CD4-positive, alpha-beta T cell (primary cell): ENCODE measurements at regions not wholly inside any gene's neighbourhood (a gene's known extent, or its start where the extent isn't known, plus 50 kb on each side); places are given as distances from the start of the nearest gene placed in this dataset.

Experiments
- ATAC-seq: fragments of 200-7000 bp; cut with Tn5 transposase; one replicate; pipeline ENCODE4 v1.10.0; 2022; ENCODE audit warnings: mild to moderate bottlenecking; ENCODE audit not compliant: poor library complexity
- CTCF ChIA-PET: fragments of 350-600 bp; sonication (Branson Sonifier 250); formaldehyde crosslinking; loops from one replicate; lab custom pipeline; 2021; ENCODE audit warnings: antibody characterized with exemption, inconsistent platforms; lab: Charles Lee
- POLR2A ChIA-PET: fragments of 350-600 bp; sonication (Branson Sonifier 250); formaldehyde crosslinking; loops from one replicate; lab custom pipeline; 2021; ENCODE audit warnings: antibody characterized with exemption, inconsistent platforms; lab: Charles Lee
- DNase-seq, 14 experiments: peaks; one replicate each; pipeline ENCODE4 v3.0.0-alpha.2; 2013 to 2020; ENCODE audit warnings: mixed read lengths in 2 of 14
- H3K27ac ChIP-seq, 2 donors: one replicate each; pipeline versions ENCODE4 v1.5.1 to v1.7.0; 2013; ENCODE audit warnings: low read length in 2 of 2, low read depth in 1 of 2, mild to moderate bottlenecking in 1 of 2
- H3K27me3 ChIP-seq, 2 experiments: 1 replicate in 1 of 2; 2 replicates in 1 of 2; pipeline versions ENCODE4 v1.6.1 to v1.7.0; 2013; ENCODE audit warnings: low read length in 2 of 2, control low read depth in 1 of 2, mild to moderate bottlenecking in 1 of 2, moderate library complexity in 1 of 2; ENCODE audit not compliant: insufficient read depth in 2 of 2, control insufficient read depth in 1 of 2
- H3K36me3 ChIP-seq: one replicate; pipeline ENCODE4 v1.6.1; 2013; ENCODE audit warnings: low read length, control low read depth; ENCODE audit not compliant: insufficient read depth
- H3K4me1 ChIP-seq: one replicate; pipeline ENCODE4 v1.6.1; 2013; ENCODE audit warnings: low read length, control low read depth; ENCODE audit not compliant: insufficient read depth
- H3K4me3 ChIP-seq: one replicate; pipeline ENCODE4 v1.5.1; 2013; ENCODE audit warnings: mild to moderate bottlenecking, low read length, moderate library complexity
- H3K9me3 ChIP-seq, 2 experiments: 1 replicate in 1 of 2; 2 replicates in 1 of 2; pipeline versions ENCODE4 v1.6.1 to v1.7.0; 2013; ENCODE audit warnings: low read length in 2 of 2, mild to moderate bottlenecking in 2 of 2, control low read depth in 1 of 2, moderate library complexity in 1 of 2; ENCODE audit not compliant: control insufficient read depth in 1 of 2, insufficient read depth in 1 of 2
- H3K27ac Mint-ChIP-seq: one replicate; pipeline ENCODE4 v1.8.0; 2020; ENCODE audit warnings: mixed read lengths
- H3K27me3 Mint-ChIP-seq: one replicate; pipeline ENCODE4 v1.8.0; 2021; ENCODE audit warnings: mixed read lengths
- H3K36me3 Mint-ChIP-seq: one replicate; pipeline ENCODE4 v1.8.0; 2021; ENCODE audit warnings: low read depth, mixed read lengths
- H3K4me1 Mint-ChIP-seq: one replicate; pipeline ENCODE4 v1.8.0; 2021; ENCODE audit warnings: low read depth, mixed read lengths
- H3K4me3 Mint-ChIP-seq: one replicate; pipeline ENCODE4 v1.8.0; 2020; ENCODE audit warnings: mild to moderate bottlenecking, mixed read lengths
- H3K9me3 Mint-ChIP-seq: one replicate; pipeline ENCODE4 v1.8.0; 2020; ENCODE audit warnings: mixed read lengths
- CTCF ChIP-seq: fragments of 200-600 bp; IDR thresholded peaks from one replicate; pipeline ENCODE4 v1.8.0; 2022; ENCODE audit warnings: antibody characterized with exemption, mild to moderate bottlenecking
- intact Hi-C, 2 experiments: fragments of 100-400 bp; cut with DNase I in 1 of 2; cut with micrococcal nuclease in 1 of 2; formaldehyde crosslinking; loops; one replicate each; pipeline versions ENCODE4 v1.15.1 to v1.9.0; 2023 to 2025; cut with DNase I, micrococcal nuclease

- POLR2A ChIA-PET: no interaction called here
- DNase-seq (no peak), ATAC-seq (no peak)
- no peak overlapping the region for H3K4me3 Mint-ChIP-seq
- intact Hi-C loops: no loop called here
- no peaks in the 10 kb centered on the region for H3K4me1 ChIP-seq
- CTCF ChIA-PET: no interaction called here
- no peak overlapping the region for H3K27ac ChIP-seq
- no peaks in the 10 kb centered on the region for H3K4me1 Mint-ChIP-seq
- TF ChIP-seq CTCF: no peak
- H3K27ac Mint-ChIP-seq: no peak overlapping the region
- H3K36me3 Mint-ChIP-seq: no peaks in the 10 kb centered on the region
- peaks cover 3% of the 10 kb centered on the region for H3K9me3 Mint-ChIP-seq
- H3K36me3 ChIP-seq: no peaks in the 10 kb centered on the region
- H3K4me3 ChIP-seq: no peak overlapping the region
- H3K27me3 ChIP-seq: no peaks in the 10 kb centered on the region
- H3K27me3 Mint-ChIP-seq: no peaks in the 10 kb centered on the region
- no peaks in the 10 kb centered on the region for H3K9me3 ChIP-seq
These were observed 215.0 kb upstream of the CBLB start for GRCh38 chr3:106083854-106084253.

- Histone ChIP-seq H3K4me1 (no peaks in the 10 kb centered on the region), H3K27ac (no peak overlapping the region), H3K27me3 (no peaks in the 10 kb centered on the region), H3K4me3 (no peak overlapping the region), H3K9me3 (no peaks in the 10 kb centered on the region), H3K36me3 (no peaks in the 10 kb centered on the region)
- DNase-seq (no peak), ATAC-seq (no peak)
- ChIA-PET CTCF (no interaction called here), POLR2A (no interaction called here)
- no peaks in the 10 kb centered on the region for H3K9me3 Mint-ChIP-seq
- TF ChIP-seq CTCF: no peak
- no peaks in the 10 kb centered on the region for H3K36me3 Mint-ChIP-seq
- no peaks in the 10 kb centered on the region for H3K27me3 Mint-ChIP-seq
- H3K4me1 Mint-ChIP-seq: no peaks in the 10 kb centered on the region
- H3K27ac Mint-ChIP-seq: no peak overlapping the region
- no peak overlapping the region for H3K4me3 Mint-ChIP-seq
- intact Hi-C loops: no loop called here
These were observed 217.2 kb upstream of the CBLB start for GRCh38 chr3:106086038-106086437.

GRCh38 chr3:106086636-106087035 is 217.8 kb upstream of the CBLB start:
- ChIA-PET POLR2A (no interaction called here), CTCF (no interaction called here)
- DNase-seq (no peak), ATAC-seq (no peak)
- no peak overlapping the region for H3K27ac ChIP-seq
- no peaks in the 10 kb centered on the region for H3K27me3 ChIP-seq
- Mint-ChIP-seq H3K4me1 (no peaks in the 10 kb centered on the region), H3K27me3 (no peaks in the 10 kb centered on the region), H3K27ac (no peak overlapping the region), H3K36me3 (no peaks in the 10 kb centered on the region), H3K9me3 (no peaks in the 10 kb centered on the region), H3K4me3 (no peak overlapping the region)
- H3K36me3 ChIP-seq: no peaks in the 10 kb centered on the region
- no peaks in the 10 kb centered on the region for H3K4me1 ChIP-seq
- no peak overlapping the region for H3K4me3 ChIP-seq
- intact Hi-C loops: no loop called here
- TF ChIP-seq CTCF: no peak
- no peaks in the 10 kb centered on the region for H3K9me3 ChIP-seq
